Smooth muscle cell (in vitro differentiated cells): ENCODE measurements at regions not wholly inside any gene's neighbourhood (a gene's known extent, or its start where the extent isn't known, plus 50 kb on each side); places are given as distances from the start of the nearest gene placed in this dataset.

Experiments
- DNase-seq: peaks from one replicate; lab custom pipeline; 2025; ENCODE audit not compliant: unreplicated experiment; lab: John Stamatoyannopoulos, UW
- H2AFZ ChIP-seq: fragments of 200-600 bp; sonication (generic); 2 replicates; pipeline ENCODE4 v1.6.0; 2016; ENCODE audit warnings: antibody characterized with exemption, low read depth, mild to moderate bottlenecking
- H3F3A ChIP-seq: fragments of 200-600 bp; sonication (generic); 2 replicates; pipeline ENCODE4 v1.6.0; 2017; ENCODE audit warnings: antibody characterized with exemption, low read depth
- H3K27ac ChIP-seq: fragments of 200-600 bp; sonication (generic); 2 replicates; pipeline ENCODE4 v1.5.1; 2016; ENCODE audit warnings: low read depth, mild to moderate bottlenecking
- H3K27me3 ChIP-seq: fragments of 200-600 bp; sonication (generic); 2 replicates; pipeline ENCODE4 v1.6.1; 2016; ENCODE audit warnings: low read depth, mild to moderate bottlenecking
- H3K36me3 ChIP-seq: fragments of 200-600 bp; sonication (generic); 2 replicates; pipeline ENCODE4 v1.5.1; 2016; ENCODE audit warnings: low read depth
- H3K4me1 ChIP-seq: fragments of 200-600 bp; sonication (generic); 2 replicates; pipeline ENCODE4 v1.5.1; 2016; ENCODE audit warnings: low read depth
- H3K4me2 ChIP-seq: fragments of 200-600 bp; sonication (generic); 2 replicates; pipeline ENCODE4 v1.6.0; 2016; ENCODE audit warnings: mild to moderate bottlenecking
- H3K4me3 ChIP-seq: fragments of 200-600 bp; sonication (generic); 2 replicates; pipeline ENCODE4 v1.5.1; 2016; ENCODE audit warnings: mild to moderate bottlenecking
- H3K79me2 ChIP-seq: fragments of 200-600 bp; sonication (generic); 2 replicates; pipeline ENCODE4 v1.6.0; 2016; ENCODE audit warnings: low read depth, mild to moderate bottlenecking
- H3K9ac ChIP-seq: fragments of 200-600 bp; sonication (generic); 2 replicates; pipeline ENCODE4 v1.6.0; 2016; ENCODE audit warnings: low read depth
- H3K9me3 ChIP-seq: fragments of 200-600 bp; sonication (generic); replicated peaks from 2 replicates; pipeline ENCODE4 v1.5.1; 2016; ENCODE audit warnings: low read depth
- H4K20me1 ChIP-seq: fragments of 200-600 bp; sonication (generic); 2 replicates; pipeline ENCODE4 v1.6.0; 2016; ENCODE audit warnings: low read depth
- CTCF ChIP-seq: fragments of 200-600 bp; sonication (generic); IDR thresholded peaks from 2 replicates; pipeline ENCODE4 v1.5.1; 2017; ENCODE audit warnings: borderline replicate concordance, mild to moderate bottlenecking, antibody characterized with exemption; ENCODE audit not compliant: insufficient read depth, poor library complexity, severe bottlenecking
- WGBS: methylation state at CpG from one replicate; pipeline ENCODE4 v1.1.7; 2016; ENCODE audit warnings: low lambda C conversion rate; 5-methylcytosine and 5-hydroxymethylcytosine counted together

- DNase-seq: no peak
- Histone ChIP-seq H4K20me1 (no peaks in the 10 kb centered on the region), H3K4me1 (no peaks in the 10 kb centered on the region), H3K79me2 (no peaks in the 10 kb centered on the region), H3K36me3 (no peaks in the 10 kb centered on the region), H3K4me2 (no peak overlapping the region), H3F3A (no peaks in the 10 kb centered on the region), H2AFZ (no peak overlapping the region), H3K9ac (no peak overlapping the region), H3K27ac (no peak overlapping the region), H3K27me3 (no peaks in the 10 kb centered on the region), H3K4me3 (no peak overlapping the region), H3K9me3 (no peaks in the 10 kb centered on the region)
- WGBS: 84% methylated on average over 3 of the region's 3 CpGs
- TF ChIP-seq CTCF: no peak
Observed at GRCh38 chr11:43035086-43035485, 276.7 kb upstream of the API5 start.

- H3K9me3 ChIP-seq: no peaks in the 10 kb centered on the region
- no peak for TF ChIP-seq CTCF
Observed at GRCh38 chr11:43053638-43054412, 258.0 kb upstream of the API5 start.

GRCh38 chr11:43067681-43068080 is 244.1 kb upstream of the API5 start:
- 50% methylated on average over 1 of the region's 1 CpG for WGBS
- Histone ChIP-seq H3K36me3 (no peaks in the 10 kb centered on the region), H3K79me2 (no peaks in the 10 kb centered on the region), H3K27ac (no peak overlapping the region), H3K9ac (no peak overlapping the region), H4K20me1 (no peaks in the 10 kb centered on the region), H2AFZ (no peak overlapping the region), H3K27me3 (no peaks in the 10 kb centered on the region), H3K4me1 (no peaks in the 10 kb centered on the region), H3K4me2 (no peak overlapping the region), H3K4me3 (no peak overlapping the region), H3K9me3 (no peaks in the 10 kb centered on the region), H3F3A (no peaks in the 10 kb centered on the region)
- TF ChIP-seq CTCF: no peak
- no peak for DNase-seq

More at GRCh38 chr11:43053638-43054412, 258.0 kb upstream of the API5 start:
- Histone ChIP-seq H3K9ac (no peak overlapping the region), H3K4me2 (no peak overlapping the region), H3K27ac (no peak overlapping the region), H3K36me3 (no peaks in the 10 kb centered on the region), H4K20me1 (no peaks in the 10 kb centered on the region), H3K4me3 (no peak overlapping the region), H3K4me1 (no peaks in the 10 kb centered on the region), H3K79me2 (no peaks in the 10 kb centered on the region), H2AFZ (no peak overlapping the region), H3F3A (no peaks in the 10 kb centered on the region), H3K27me3 (no peaks in the 10 kb centered on the region)
- no peak for DNase-seq
- WGBS: 66% methylated on average over 2 of the region's 2 CpGs

- no peaks in the 10 kb centered on the region for H4K20me1 ChIP-seq
- no peaks in the 10 kb centered on the region for H3K9me3 ChIP-seq
- H3K27ac ChIP-seq: no peak overlapping the region
- TF ChIP-seq CTCF: no peak
- H2AFZ ChIP-seq: no peak overlapping the region
- no peaks in the 10 kb centered on the region for H3K79me2 ChIP-seq
- H3K27me3 ChIP-seq: no peaks in the 10 kb centered on the region
- H3K4me1 ChIP-seq: no peaks in the 10 kb centered on the region
- WGBS: 70% methylated on average over 1 of the region's 1 CpG
- DNase-seq: no peak
- H3K9ac ChIP-seq: no peak overlapping the region
- no peak overlapping the region for H3K4me2 ChIP-seq
- no peak overlapping the region for H3K4me3 ChIP-seq
- H3K36me3 ChIP-seq: no peaks in the 10 kb centered on the region
- H3F3A ChIP-seq: no peaks in the 10 kb centered on the region
Observed at GRCh38 chr11:43071338-43071737, 240.5 kb upstream of the API5 start.
